ENCODE measurements at regions not wholly inside any gene's neighbourhood (a gene's known extent, or its start where the extent isn't known, plus 50 kb on each side); places are given as distances from the start of the nearest gene placed in this dataset.

DNA sequence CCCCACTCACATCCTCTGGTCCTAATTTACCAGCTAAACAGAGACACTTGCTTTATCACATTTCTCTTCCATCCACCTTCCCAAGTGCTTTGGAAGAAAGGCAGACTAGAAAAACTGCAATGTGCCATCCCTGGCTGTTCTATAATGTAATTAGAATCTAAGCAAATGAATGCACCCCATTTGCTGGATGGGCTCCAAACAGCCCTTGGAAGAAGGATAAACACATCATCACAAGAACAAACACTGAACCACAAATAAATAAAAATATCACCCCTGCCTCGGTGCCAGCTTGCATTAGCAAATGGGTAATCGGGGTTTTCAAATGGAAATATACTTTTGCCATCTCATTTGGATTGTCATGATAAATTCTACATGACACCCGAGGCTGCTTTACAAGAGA lies 296.6 kb upstream of the ISX start:
- TF ChIP-seq, protein P1, sequence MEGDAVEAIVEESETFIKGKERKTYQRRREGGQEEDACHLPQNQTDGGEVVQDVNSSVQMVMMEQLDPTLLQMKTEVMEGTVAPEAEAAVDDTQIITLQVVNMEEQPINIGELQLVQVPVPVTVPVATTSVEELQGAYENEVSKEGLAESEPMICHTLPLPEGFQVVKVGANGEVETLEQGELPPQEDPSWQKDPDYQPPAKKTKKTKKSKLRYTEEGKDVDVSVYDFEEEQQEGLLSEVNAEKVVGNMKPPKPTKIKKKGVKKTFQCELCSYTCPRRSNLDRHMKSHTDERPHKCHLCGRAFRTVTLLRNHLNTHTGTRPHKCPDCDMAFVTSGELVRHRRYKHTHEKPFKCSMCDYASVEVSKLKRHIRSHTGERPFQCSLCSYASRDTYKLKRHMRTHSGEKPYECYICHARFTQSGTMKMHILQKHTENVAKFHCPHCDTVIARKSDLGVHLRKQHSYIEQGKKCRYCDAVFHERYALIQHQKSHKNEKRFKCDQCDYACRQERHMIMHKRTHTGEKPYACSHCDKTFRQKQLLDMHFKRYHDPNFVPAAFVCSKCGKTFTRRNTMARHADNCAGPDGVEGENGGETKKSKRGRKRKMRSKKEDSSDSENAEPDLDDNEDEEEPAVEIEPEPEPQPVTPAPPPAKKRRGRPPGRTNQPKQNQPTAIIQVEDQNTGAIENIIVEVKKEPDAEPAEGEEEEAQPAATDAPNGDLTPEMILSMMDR (IDR thresholded peaks at IDR 0.05 in 8 of 11, conservative IDR thresholded peaks at IDR 0.05 in 3 of 11) = no peak
- no peak for TF ChIP-seq POLR2A (IDR thresholded peaks at IDR 0.05)
- no peak for TF ChIP-seq POLR2AphosphoS5 (IDR thresholded peaks at IDR 0.05)

Measured in spleen (tissue), 7 donors.